Gastroesophageal sphincter (tissue), 4 donors: ENCODE measurements at regions not wholly inside any gene's neighbourhood (a gene's known extent, or its start where the extent isn't known, plus 50 kb on each side); places are given as distances from the start of the nearest gene placed in this dataset.

Experiments
- ATAC-seq: fragments of 150-250 bp; one replicate; pipeline ENCODE4 v1.9.1; 2016; ENCODE audit warnings: mild to moderate bottlenecking, moderate library complexity
- H3K27ac ChIP-seq, 4 donors: fragments of 200-600 bp; sonication (generic) in 3 of 4; 1 replicate in 3 of 4; 2 replicates in 1 of 4; pipeline ENCODE4 v1.5.1; 2016 to 2019
- H3K27me3 ChIP-seq: fragments of 200-600 bp; sonication (generic); one replicate; pipeline ENCODE4 v1.5.1; 2019
- H3K36me3 ChIP-seq, 2 donors: fragments of 200-600 bp; sonication (generic); one replicate each; pipeline ENCODE4 v1.5.1; 2019; ENCODE audit warnings: control low read depth in 1 of 2
- H3K4me1 ChIP-seq, 3 donors: fragments of 200-600 bp; sonication (generic); 1 replicate in 2 of 3; 2 replicates in 1 of 3; pipeline ENCODE4 v1.5.1; 2016 to 2019; ENCODE audit warnings: control low read depth in 2 of 3
- H3K4me3 ChIP-seq, 2 donors: fragments of 200-600 bp; sonication (generic); one replicate each; pipeline ENCODE4 v1.5.1; 2019; ENCODE audit warnings: mild to moderate bottlenecking in 1 of 2, moderate library complexity in 1 of 2
- H3K9me3 ChIP-seq, 3 donors: fragments of 200-600 bp; sonication (generic); one replicate each; pipeline ENCODE4 v1.5.1; 2017 to 2019; ENCODE audit warnings: control low read depth in 2 of 3
- EP300 ChIP-seq: sonication (generic); formaldehyde crosslinking; IDR thresholded peaks from one replicate; pipeline ENCODE4 v1.6.1; 2017; ENCODE audit warnings: antibody characterized with exemption, mild to moderate bottlenecking
- POLR2A ChIP-seq, 2 donors: fragments of 450-650 bp; IDR thresholded peaks; one replicate each; pipeline ENCODE4 v1.6.1; 2017; ENCODE audit warnings: antibody characterized with exemption in 2 of 2, mild to moderate bottlenecking in 2 of 2, moderate library complexity in 1 of 2
- POLR2AphosphoS5 ChIP-seq: sonication (generic); formaldehyde crosslinking; IDR thresholded peaks from one replicate; pipeline ENCODE4 v1.6.1; 2017; ENCODE audit warnings: antibody characterized with exemption
- WGBS, 2 donors: methylation state at CpG; one replicate each; pipeline ENCODE4 v1.1.5; 2018; ENCODE audit warnings: low coverage in 1 of 2; 5-methylcytosine and 5-hydroxymethylcytosine counted together
- TF ChIP-seq, protein P1 (sequence below), 4 experiments: fragments of 200-600 bp in 2 of 4; fragments of 450-650 bp in 2 of 4; sonication (generic) in 1 of 4; IDR thresholded peaks; one replicate each; pipeline ENCODE4 v1.5.1; 2017 to 2019; ENCODE audit warnings: antibody characterized with exemption in 4 of 4, mild to moderate bottlenecking in 2 of 4, moderate library complexity in 2 of 4

DNA sequence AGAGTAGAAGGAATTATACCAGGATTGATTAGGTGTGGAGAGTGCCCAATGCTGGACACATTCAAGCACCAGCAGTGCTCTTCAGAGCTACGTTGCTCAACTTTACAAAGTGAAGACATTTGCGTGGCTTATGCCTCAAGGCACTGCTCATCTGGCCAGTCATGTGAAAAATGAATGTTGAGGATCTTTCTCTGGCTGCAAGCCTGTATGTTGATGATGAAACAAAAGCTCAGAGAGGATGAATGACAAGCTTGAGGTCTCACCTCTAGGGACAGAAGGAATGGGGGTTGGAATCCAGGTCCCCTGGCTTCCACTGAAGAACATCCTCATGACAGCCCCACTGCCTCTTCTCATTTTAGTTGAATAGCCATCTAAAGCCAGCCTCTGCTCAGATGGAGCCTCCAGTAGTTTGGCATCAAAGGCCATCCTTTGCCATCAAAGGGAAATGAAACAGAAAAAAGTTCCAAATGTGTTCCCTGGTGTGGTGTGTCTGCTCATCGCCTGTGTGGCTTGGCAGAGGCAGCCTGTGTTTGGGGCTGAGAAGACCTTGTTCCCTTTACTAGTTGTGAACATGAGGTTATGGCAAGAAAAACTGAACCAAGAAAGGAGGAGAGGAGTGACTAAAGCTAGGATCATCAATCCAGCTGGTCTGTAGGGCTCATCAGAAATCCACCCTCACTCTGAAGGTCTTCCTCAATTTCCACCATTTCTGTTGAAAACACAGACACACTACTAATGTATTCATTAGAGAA lies 114.0 kb upstream of the KL start:
- H3K27me3 ChIP-seq: no peaks in the 10 kb centered on the region
- TF ChIP-seq POLR2AphosphoS5 (peak; percentile 31), POLR2A (IDR thresholded peaks at IDR 0.05) (no peak), EP300 (no peak)
- TF ChIP-seq, protein P1, sequence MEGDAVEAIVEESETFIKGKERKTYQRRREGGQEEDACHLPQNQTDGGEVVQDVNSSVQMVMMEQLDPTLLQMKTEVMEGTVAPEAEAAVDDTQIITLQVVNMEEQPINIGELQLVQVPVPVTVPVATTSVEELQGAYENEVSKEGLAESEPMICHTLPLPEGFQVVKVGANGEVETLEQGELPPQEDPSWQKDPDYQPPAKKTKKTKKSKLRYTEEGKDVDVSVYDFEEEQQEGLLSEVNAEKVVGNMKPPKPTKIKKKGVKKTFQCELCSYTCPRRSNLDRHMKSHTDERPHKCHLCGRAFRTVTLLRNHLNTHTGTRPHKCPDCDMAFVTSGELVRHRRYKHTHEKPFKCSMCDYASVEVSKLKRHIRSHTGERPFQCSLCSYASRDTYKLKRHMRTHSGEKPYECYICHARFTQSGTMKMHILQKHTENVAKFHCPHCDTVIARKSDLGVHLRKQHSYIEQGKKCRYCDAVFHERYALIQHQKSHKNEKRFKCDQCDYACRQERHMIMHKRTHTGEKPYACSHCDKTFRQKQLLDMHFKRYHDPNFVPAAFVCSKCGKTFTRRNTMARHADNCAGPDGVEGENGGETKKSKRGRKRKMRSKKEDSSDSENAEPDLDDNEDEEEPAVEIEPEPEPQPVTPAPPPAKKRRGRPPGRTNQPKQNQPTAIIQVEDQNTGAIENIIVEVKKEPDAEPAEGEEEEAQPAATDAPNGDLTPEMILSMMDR (IDR thresholded peaks at IDR 0.05): no peak
- H3K4me1 ChIP-seq: peaks cover 0 to 37% (median 8%) of the 10 kb centered on the region in 3 donors
- H3K4me3 ChIP-seq: no peak overlapping the region
- peak; percentile 72 for ATAC-seq
- 62 to 71% methylated on average over 2 to 3 of the region's 3 CpGs for WGBS, 2 donors
- no peaks in the 10 kb centered on the region for H3K36me3 ChIP-seq
- H3K27ac ChIP-seq: peak overlapping the region in 3 of 4 donors; percentile 51 to 66 (median 66)
- no peaks in the 10 kb centered on the region for H3K9me3 ChIP-seq

DNA sequence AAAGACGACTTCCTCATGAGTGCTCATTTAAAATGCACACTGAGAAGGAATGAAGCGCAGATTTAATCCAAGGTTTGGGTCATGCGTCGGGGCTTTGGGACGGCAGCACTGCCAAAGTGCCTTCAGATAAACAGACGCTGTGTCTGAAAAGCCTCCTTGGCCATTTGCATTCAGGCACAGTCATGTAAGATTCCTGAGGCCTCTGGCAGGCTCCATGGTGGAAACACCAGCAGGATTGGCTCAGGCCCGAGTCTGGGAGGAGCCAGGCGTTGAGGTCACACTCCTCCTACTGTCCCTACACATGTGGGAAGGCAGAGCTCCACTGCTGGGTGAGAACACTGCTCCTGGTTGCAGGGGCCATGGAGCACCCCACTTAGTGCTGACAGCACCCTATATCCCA lies 113.3 kb upstream of the KL start:
- peak; percentile 74 for ATAC-seq
- no peaks in the 10 kb centered on the region for H3K27me3 ChIP-seq
- WGBS, 2 donors: 20 to 93% methylated on average over 6 of the region's 8 CpGs
- peak overlapping the region in 3 of 4 donors; percentile 51 to 66 (median 66) for H3K27ac ChIP-seq
- peaks cover 0 to 38% (median 8%) of the 10 kb centered on the region in 3 donors for H3K4me1 ChIP-seq
- no peaks in the 10 kb centered on the region for H3K36me3 ChIP-seq
- TF ChIP-seq, protein P1 (IDR thresholded peaks at IDR 0.05): no peak
- TF ChIP-seq POLR2A (IDR thresholded peaks at IDR 0.05) (no peak), EP300 (no peak), POLR2AphosphoS5 (peak; percentile 65)
- H3K4me3 ChIP-seq: no peak overlapping the region
- no peaks in the 10 kb centered on the region for H3K9me3 ChIP-seq

DNA sequence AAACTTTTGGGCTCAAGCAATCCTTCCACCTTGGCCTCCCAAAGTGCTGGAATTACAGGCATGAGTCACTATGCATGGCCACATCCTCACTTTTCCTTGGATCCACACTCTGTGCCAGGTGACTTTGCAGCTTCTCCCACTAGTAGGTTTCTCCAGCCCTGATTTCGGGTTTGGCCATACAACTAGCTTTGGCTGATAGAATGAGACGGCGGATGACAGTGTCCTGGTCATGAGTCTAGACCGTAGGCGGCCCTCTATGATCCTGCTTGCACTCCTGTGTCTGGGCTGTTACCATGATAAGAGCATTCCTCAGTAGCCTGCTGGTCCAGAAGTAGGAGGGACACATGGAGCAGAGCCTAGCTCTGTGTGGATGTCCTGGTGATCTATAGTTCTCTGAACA lies 112.5 kb upstream of the KL start:
- no peak overlapping the region for H3K4me3 ChIP-seq
- H3K9me3 ChIP-seq: no peaks in the 10 kb centered on the region
- peaks cover 0 to 38% (median 8%) of the 10 kb centered on the region in 3 donors for H3K4me1 ChIP-seq
- WGBS, 2 donors: no CpG with 5 or more reads among the region's 5 CpGs
- H3K27me3 ChIP-seq: no peaks in the 10 kb centered on the region
- H3K36me3 ChIP-seq: no peaks in the 10 kb centered on the region
- TF ChIP-seq, protein P1 (IDR thresholded peaks at IDR 0.05): no peak
- TF ChIP-seq EP300 (no peak), POLR2AphosphoS5 (no peak), POLR2A (IDR thresholded peaks at IDR 0.05) (no peak)
- no peak for ATAC-seq
- H3K27ac ChIP-seq: peak overlapping the region in 2 of 4 donors; percentile 51 to 66

DNA sequence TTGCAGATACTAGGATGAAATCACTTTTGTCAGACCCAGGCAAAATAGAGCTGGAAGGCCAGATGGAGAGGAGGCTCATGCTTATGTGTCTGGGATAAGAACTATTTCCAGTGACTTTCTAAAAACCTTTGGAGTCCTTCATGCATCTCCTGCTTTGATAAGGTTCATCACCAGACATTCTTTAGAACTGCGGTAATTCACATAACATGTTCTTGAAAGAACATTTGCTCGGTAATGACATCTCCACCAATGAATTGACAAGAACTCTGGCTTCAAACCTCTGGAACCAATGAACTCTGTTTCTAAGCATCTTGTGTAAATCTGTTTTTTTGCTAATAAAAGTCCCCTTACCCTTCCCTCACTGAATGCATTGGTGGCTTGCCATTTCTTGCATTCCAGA lies 112.0 kb upstream of the KL start:
- no peak for ATAC-seq
- H3K9me3 ChIP-seq: no peaks in the 10 kb centered on the region
- peaks cover 0 to 38% (median 8%) of the 10 kb centered on the region in 3 donors for H3K4me1 ChIP-seq
- H3K27me3 ChIP-seq: no peaks in the 10 kb centered on the region
- no peak overlapping the region for H3K27ac ChIP-seq
- TF ChIP-seq POLR2A (IDR thresholded peaks at IDR 0.05) (no peak), POLR2AphosphoS5 (no peak), EP300 (no peak)
- TF ChIP-seq, protein P1 (IDR thresholded peaks at IDR 0.05): no peak
- no peaks in the 10 kb centered on the region for H3K36me3 ChIP-seq
- H3K4me3 ChIP-seq: no peak overlapping the region
- WGBS, 2 donors: 73 to 76% methylated on average over 2 of the region's 2 CpGs
